G401.6 (cell line): ENCODE measurements at regions not wholly inside any gene's neighbourhood (a gene's known extent, or its start where the extent isn't known, plus 50 kb on each side); places are given as distances from the start of the nearest gene placed in this dataset.
"Not testable (repeated sequence)": the region's sequence is repeated elsewhere in the genome, so short reads cannot be mapped to it uniquely, and the experiment has no call there.

Experiments
- FAIRE-seq: peaks from 2 replicates; lab custom pipeline; 2012; peaks lifted over from hg19 to GRCh38; lab: Jason Lieb, UNC

DNA sequence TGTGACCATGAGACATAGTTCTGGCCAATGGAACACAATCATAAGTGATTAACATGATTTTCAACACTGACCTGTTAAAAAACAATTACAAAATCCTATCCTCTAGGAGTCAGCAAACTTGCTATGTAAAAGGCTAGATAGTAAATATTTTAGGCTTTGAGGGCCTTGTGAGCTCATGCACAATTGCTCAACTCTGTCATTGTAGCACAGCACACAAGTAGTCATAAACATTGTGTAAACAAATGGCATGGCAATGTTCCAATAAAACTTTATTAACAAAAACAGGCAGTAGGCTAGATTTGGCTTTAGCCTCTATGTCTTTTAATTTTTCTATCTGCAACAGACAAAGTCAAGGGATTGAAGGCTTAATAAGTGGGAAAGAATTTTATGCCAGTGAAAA lies 350.7 kb downstream of the C12orf50 start:
- no peak for FAIRE-seq

DNA sequence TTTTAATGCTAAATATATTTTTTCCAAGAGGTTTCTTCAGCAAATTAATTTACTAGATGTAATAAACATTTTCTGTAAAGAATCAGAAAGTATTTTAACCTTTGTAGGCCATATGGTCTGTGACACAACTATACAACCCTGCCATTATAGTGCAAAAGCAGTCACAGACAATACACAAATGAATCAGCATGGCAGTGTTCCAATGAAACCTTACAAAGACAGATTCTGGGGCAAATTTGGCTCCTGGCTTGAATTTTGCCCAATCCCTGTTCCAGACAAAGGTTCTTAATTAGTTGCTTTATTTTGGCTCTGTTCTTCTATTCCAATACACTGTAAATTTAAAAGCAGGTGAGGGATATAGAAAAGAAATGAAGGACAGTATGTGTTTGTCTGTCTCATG lies 352.5 kb downstream of the C12orf50 start:
- FAIRE-seq: no peak

DNA sequence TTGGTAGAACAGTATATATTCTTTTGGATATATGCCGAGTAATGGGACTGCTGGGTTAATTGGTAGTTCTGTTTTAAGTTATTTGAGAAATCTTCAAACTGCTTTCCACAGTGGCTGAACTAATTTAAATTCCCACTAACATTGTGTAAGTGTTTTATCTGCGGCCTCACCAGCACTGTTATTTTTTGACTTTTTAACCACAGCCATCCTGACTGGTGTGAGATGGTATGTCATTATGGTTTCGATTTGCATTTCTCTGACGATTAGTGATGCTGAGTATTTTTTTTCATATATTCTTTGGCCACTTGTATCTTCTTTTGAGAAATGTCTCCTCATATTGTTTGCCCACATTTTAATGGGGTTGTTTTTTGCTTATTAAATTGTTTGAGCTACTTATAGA lies 357.4 kb downstream of the C12orf50 start:
- no peak for FAIRE-seq

DNA sequence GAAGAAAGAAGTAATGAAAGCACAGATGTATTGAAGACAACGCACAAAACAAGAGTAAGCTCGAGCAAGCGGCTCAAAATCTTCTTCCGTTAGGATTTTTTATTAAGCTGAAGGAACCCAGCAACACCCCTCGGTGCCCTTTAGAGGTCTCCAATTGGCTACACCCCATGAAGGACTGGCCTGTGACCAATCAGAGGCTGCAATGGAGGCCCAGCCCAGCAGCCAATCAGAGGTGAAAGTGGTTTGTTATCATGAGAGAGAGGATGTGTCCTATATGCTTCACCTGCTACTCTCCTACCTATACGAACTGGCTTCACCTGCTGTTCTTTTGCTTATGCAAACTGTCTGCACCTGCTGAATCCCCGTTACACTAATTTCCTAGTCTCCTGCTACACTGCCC lies 358.8 kb downstream of the C12orf50 start:
- no peak for FAIRE-seq

DNA sequence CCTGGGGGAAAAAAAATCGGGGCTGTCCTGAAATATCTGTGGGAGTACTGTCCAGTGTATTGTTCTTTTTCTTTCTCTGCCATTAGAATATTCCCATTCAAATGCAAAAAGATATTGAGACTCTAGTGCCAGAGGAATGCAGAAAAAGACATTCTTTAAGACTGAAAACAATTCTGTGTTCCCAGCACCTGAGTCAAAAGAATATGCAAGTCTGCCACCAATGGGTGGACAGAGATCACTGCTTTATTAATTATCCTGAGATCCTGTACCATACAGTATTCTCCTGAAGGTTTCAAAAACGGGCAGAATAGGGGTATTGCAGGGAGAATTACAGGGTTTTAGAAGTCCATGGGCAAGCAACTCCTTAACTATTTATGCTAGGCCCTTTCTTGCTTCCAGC lies 361.8 kb downstream of the C12orf50 start:
- FAIRE-seq: no peak

DNA sequence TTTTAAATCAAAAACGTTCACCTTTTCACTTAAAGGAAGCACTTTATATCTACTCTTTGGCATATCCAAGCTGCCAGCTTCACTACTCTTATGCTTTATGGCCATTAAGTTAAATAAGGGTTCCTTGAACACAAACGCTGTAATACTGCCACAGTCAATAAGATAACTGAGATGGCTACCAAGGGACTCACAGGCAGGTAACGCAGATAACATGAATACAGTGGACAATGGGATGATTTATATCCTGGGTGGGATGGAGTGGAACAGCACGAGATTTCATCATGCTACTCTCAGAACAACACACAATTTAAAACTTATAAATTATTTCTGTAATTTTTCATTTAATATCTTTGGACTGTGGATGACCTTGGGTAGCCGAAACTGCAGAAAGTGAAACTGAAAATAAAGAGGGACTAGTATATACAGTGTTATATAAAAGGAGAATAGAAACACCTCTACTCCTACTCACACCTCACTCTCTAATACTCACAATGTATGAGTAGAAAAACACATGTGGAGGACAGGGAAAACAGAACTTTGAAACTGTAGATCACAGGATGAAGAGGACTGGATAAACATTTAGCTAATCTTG lies 367.3 kb downstream of the C12orf50 start:
- FAIRE-seq: no peak

DNA sequence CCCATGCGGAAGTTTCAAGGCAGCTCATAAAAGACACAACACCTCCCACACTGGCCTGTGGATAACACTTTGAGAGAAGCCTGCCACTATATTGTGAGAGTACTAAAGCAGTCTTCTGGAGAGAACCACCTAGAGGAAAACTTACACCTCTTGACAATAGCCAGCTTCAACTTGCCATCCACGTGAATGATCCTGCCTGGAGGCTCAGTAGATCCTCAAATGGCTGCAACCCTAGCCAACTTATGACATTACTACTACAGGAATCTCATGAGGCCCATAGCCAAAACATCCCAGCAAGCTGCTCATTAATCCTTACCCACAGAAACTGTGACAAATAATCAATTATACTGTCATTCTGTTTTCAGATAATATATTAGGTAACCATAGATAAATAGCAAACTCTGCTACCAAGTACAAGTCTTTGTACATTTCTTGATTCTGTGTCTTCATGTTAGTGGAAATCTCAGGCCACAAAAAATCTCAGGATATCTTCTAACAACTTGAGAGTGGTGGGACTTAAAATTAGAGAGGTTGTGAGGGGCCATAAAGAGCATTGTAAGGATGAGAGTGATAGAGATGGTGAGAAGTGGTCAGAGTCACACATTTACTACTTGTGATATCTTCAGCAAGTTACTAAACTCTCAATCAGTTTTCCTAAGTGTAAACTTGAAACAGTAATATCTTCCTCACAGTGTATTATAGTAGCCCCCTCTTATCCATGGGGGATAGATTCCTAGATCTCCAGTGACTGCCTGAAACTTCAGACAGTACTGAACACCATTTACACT lies 368.0 kb downstream of the C12orf50 start:
- no peak for FAIRE-seq

DNA sequence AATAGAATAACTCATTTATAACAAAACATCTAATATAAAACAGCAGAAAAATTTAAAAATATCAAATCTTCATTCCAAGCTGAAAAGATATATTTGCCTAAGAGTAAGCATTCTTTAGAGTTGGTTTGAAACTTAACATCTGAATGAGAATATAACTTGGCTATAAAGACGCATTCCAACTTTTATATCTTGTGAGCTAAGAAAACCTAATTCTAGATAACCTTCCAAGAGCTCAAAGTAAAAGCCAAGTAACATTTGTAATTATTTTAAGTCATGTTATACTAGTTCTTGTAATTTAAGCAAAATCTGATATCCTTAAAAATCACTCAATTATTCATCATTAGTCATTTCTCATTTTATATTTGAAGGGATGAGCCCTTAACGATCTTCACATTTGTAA lies 368.9 kb downstream of the C12orf50 start:
- FAIRE-seq: no peak

DNA sequence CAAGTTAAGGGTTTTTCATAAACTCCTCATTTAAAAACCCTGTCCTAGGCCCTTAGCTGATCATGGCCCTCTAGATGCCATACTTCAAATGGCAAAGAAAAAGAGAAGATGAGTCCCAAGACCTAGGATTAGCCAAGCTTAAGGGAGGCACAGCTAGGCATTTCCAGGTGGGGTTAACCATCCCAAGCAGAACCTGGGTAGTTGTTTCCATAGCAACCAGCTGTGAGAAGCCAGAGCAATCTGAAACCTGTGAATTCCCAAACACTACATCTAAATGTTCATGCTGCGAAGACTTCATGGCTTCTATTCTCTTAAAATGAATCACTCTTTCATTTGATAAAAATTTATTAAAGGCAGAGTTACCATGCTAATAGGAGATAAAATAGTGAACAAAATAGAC lies 372.9 kb downstream of the C12orf50 start:
- FAIRE-seq: no peak

DNA sequence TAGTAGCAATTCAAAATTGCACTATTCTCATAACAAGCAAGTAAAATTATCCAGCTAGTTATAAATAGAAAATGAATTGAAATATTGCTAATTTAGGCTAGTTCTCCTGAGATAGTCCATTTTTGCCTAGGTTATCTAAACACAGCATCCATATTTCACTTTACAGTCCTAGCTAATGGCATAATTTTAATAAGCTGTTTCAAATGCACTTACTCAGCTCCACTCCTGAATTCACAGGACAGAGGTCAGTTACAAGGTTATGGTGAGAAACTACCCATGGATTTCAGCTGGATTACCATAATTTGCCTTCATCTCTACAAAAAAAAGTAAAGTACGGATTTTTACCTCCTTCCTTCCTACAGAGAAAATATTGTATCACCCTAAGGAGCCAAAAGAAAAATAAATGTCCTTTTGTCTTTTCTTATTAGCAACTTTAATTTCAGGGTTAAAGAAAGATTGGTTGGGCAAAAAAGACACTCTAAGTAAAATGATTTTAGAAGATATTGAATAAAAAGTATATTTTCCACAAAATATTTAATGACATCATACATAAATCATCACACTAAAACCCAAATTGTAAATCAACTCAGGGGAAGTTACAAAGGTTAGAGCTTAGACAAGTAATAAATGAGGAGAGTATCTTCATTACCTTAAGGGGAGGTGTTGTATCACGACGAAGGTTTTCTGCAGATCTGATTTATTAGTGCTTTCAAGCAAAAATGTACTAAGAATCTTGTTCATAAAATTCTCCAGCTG lies 377.4 kb downstream of the C12orf50 start:
- no peak for FAIRE-seq

DNA sequence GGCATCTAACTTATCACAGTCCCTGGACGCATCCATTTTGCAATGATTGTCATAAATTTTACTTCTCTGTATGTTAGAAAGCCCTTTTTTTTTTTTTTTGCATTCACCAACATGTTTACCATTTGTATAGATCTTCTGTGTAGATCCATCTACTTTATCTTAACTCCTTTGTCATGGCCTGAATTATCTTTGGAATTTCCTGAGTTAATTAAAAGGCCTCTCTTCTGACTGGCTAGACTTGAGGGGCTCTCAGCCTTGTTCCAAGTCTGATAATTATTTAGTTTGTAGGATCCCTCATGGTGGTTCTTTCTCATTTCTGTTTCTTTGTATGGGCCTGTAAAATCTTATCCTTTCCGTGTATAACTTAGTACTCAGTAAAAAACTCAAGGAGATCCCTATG lies 387.0 kb downstream of the C12orf50 start:
- FAIRE-seq: no peak

DNA sequence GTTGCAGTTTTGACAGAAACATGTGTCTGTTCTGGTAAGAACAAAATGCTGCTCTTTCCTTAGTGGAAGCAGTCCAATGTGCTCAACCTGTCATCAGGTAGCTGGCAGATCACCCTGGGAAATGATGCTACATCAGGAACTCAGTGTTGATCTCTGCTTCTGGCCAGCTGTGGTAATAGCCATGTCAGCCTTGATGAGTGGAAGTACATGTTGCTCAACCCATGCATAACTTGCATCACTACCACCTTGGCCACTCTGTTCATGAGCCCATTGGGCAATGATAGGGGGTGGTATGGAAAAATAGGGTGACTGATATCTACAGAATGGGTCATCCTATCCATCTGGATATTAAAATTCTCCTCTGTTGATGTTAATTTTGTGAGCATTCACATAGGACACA lies 411.0 kb downstream of the C12orf50 start:
- FAIRE-seq: no peak

DNA sequence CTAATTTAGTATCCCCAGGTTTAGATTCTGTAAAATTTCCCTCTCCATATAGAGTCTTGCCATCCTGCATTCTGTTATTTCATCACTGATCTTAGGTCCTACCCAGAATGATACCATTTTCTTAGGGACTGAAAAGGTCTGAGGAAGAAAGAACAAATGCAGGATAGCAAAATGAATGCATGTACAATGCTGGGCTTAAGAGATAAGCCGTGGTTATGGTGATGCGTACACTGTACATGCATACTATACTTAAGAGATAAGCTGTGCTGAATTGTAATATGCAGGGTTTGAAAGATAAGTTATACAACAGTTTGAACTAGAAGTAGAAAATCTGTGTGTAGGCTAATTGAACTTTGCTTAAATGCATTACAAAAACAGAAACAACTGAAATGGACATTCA lies 416.2 kb downstream of the C12orf50 start:
- FAIRE-seq: no peak

DNA sequence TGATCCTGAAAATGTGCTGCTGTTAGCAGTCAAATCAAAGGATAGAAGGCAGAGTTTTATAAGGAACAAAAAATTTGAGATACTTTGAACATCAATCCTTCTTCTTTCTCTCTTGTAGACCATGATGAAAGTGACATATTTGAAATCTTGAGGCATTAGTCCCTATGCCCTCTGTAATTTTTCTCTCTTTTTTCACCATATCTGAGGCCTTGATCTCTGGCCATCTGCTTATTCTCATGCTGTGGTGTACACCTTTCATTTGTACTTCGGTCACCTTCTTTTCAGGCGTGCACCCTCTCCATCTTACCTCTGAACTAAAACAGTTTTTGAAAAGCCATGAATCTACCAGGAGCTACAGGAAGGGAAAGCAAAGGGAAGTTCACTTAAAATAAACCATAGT lies 420.9 kb downstream of the C12orf50 start:
- FAIRE-seq: no peak

DNA sequence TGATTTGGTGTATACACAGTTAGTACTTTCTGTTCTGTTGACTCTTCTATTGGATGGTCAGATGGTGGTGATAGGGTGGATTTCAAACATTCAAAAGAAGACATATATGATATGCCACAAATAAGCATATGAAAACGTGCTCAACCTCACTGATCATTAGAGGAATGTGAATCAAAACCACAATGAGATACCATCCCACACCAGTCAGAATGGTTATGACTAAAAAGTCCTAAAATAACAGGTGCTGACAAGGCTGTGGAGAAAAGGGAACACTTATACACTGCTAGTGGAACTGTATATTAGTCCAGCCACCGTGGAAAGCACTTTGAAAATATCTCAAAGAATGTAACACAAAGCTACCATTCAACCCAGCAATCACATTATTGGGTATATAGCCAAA lies 425.5 kb downstream of the C12orf50 start:
- no peak for FAIRE-seq

DNA sequence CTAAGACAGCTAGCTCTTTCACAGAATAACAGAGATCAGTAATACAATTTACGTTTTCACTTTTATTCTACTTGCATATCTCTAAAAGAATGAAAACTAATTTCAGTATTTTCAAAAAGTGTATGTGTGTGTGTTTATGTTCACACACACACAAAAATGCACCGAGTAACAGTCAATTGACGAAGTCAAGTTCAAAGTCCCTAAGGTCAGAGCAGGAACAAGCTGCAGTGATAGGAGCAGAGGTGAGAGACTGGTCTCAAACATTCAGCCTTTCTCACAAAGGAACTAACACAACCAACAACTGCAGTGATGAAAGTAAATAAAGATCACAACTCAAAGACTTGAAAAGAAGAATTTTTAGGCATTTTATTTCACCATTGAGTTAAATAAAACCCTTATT lies 429.7 kb downstream of the C12orf50 start:
- FAIRE-seq: no peak

DNA sequence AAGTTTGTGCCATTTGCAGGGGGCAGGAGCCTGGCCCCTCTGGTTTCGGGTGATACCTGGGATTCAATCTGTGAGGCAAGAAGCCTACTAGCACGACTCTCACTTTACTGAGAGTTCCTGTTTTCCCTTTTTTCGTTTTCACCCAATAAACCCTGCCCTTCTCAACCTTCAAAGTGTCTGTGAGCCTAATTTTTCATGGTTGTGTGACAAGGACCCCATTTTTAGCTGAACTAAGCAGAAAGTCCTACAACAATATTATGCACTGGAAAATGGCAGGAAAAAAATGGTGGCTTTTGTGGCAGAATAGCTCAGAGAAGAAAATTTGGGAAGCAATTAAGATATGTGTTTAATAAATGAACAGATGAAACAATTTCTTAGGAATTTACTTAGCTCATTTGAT lies 432.1 kb downstream of the C12orf50 start:
- FAIRE-seq: no peak

DNA sequence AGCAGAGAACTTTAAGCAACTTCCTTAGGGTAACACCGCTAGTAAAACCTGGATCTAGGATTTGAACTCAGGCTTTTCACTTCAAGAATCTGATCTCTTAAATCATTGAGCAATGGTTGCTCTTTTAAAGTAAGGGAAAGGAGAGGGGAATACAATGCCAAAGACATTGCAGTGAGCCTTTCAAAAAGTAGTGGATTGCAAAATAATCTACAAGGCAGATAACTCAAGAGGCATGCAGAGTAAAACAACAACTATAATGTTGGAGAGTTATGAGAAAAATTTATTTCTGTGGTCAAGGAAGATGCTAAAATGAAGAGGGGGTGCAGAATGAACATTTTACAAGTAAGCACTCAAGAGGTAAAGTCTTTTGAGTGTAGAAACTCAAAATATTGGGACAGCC lies 432.6 kb downstream of the C12orf50 start:
- no peak for FAIRE-seq

DNA sequence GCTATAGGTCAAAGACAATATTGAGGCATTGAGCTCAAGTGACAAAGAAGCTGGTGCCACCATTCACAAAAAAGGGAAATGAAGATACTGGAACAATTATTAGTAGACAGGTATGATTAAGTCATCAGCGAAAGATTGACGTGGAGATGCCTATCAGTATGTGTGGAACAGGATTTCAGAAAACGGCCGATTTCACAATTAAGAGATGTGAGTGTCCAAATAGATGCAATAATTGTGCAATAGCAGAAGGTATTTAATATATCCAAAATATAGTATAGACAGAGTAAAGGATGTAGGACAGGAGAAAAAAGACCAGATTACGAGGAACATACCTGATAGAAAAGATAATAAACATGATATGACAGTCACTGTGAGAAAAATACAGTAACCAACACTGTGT lies 433.1 kb downstream of the C12orf50 start:
- FAIRE-seq: no peak

DNA sequence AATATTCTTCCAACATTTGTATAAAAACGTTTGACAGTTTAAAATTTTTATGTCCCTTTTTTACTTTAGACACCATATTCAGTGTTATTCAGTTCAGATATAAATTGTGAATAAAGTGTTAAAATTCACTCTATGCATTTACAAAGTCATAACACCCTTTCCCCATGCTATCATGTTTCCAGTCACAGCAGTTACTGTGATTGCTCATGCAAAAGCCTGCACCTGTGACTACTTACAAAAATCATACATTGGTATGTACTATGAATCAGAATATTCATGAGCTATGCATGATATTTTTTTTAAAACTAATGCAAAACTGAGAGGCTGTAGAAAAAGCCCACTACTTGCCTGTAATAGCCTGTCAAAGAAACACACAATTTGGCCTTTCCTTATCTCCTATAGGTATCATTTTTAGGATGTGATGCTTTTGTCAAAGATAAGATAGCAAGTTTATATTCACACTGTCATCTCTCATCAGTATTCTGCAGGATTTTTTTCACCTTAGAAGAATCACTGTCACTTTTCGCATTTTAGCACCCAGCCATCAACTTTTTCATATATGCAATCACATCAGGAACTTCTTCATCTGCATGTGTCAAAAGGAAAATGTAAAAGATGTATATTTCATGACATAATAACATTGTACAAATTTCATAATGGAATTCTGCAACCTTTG lies 443.2 kb downstream of the C12orf50 start:
- no peak for FAIRE-seq

DNA sequence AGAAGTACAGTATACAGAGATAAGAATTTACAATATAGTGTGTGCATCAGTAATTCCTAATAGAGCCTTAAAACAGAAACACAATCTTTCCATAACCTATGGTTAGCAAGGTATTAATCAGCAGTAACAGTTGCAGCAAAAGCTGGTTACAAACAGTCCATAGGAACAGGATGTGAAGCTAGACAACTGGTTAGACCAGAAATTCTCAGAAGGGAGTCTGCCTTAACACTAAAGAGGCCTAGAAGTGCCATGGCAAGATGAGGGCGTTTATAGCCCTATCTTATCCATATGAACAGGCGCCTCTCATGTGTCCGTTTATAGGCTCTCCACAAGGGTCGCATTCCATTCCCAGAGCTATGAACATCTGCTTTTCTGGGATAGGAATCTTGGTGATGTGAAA lies 450.1 kb downstream of the C12orf50 start:
- FAIRE-seq: not testable (repeated sequence)

DNA sequence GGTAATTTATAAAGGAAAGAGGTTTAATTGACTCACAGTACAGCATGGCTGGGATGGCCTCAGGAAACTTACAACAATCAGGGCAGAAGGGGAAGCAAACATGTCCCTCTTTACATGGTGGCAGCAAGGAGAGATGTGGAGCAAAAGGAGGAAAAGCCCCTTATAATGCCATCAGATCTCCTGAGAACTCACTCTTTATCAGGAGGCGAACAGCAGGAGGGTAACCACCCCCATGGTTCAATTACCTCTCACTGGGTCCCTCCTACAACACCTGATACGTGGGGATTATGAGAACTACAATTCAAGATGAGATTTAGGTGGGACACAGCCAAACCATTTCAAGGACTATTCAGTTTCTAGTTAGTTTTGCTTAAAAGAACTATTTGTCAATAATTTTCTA lies 453.3 kb downstream of the C12orf50 start:
- no peak for FAIRE-seq

DNA sequence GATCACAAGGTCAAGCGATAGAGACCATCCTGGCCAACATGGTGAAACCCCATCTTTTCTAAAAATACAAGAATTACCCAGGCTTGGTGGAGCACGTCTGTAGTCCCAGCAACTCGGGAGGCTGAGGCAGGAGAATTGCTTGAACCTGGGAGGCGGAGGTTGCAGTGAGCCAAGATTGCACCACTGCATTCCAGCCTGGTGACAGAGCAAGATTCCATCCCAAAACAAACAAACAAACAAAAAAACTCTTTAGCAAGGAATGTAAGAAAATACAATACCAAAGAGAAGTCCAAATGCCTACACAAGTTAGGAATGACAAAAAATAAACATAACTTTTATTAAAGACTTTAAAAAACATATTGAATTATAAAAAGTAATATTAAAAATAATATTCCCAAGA lies 462.3 kb downstream of the C12orf50 start:
- FAIRE-seq: not testable (repeated sequence)
